NCI-H2196 (cell line): ENCODE measurements at regions not wholly inside any gene's neighbourhood (a gene's known extent, or its start where the extent isn't known, plus 50 kb on each side); places are given as distances from the start of the nearest gene placed in this dataset.

Source experiments
- DNase-seq: peaks from one replicate; lab custom pipeline; 2025; ENCODE audit not compliant: unreplicated experiment; lab: John Stamatoyannopoulos, UW

DNA sequence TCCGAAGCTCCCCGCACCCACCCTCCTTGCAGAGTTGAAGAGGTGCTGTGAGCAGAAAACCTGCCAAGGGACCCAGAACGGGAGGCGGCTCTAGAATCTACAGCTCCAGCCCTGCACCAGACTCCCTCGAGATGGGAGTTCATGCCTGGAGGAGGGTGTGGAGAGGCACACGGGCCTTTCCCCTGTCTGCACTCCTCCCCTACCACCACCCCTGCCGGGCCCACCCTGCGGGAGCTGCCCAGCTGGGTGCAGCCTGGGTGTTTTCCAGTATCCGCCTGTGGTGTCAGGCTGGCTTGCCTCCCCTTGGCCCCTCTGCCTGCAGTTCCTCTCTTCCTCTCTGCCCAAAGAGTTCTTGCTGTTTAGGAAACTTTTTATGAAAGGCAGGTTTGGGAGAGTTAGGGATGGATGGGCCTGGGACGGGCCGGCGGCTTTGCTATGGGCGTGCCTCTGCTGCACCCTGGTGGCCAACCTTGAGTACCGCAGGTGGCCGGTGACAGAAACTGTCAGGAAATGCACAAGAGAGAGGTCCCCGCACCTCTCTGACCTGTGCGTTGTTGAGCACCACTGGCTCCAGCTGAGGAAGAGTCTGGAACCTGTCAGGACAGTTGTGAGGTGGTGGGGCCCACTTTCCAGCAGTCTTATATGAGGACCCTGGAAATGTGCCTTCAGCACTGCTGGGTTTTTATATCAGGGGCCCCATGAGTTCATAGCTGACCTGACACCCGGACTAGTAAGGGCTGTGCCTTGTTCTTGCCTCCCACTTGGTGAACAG lies 354.1 kb downstream of the SEC14L1 start:
- DNase-seq: peak; percentile 76

DNA sequence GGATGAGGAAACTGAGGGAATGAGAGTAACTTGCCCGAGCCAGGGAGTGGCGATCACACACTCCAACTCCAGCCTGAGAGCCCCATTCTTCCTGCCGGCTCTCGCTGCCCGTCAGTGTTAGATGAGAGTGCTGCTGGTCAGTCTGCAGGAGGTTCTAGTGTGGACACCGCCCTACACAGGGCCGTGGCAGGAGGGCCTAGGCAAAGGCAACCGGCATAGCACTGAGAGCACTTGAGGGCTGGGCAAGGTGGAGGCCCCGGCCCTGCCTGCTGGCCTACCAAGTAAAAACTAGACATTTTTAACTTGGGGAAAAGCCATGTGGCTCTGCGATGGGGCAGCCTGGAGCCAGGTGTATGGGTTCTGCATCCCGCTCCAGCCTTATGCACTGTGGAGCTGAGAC lies 354.8 kb downstream of the SEC14L1 start:
- DNase-seq: no peak

DNA sequence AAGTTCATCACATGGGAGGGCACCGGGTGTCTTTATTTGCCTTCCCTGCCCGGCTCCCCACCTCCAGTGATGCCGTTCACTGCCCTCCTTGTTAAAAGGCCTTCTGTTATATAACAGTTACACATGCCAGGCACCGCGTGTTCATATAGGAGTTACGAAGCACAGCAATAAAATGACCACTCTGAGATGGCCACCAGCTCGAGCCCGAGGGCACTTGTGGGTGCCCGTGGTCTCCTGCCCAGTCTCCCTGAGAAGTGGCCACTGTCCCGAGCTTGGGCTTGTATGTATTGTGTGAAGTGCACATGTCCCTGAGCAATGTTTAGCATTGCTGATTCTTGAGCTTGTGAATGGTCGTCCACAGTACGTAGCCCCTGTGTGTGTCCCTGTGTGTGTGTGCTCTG lies 355.6 kb downstream of the SEC14L1 start:
- no peak for DNase-seq

DNA sequence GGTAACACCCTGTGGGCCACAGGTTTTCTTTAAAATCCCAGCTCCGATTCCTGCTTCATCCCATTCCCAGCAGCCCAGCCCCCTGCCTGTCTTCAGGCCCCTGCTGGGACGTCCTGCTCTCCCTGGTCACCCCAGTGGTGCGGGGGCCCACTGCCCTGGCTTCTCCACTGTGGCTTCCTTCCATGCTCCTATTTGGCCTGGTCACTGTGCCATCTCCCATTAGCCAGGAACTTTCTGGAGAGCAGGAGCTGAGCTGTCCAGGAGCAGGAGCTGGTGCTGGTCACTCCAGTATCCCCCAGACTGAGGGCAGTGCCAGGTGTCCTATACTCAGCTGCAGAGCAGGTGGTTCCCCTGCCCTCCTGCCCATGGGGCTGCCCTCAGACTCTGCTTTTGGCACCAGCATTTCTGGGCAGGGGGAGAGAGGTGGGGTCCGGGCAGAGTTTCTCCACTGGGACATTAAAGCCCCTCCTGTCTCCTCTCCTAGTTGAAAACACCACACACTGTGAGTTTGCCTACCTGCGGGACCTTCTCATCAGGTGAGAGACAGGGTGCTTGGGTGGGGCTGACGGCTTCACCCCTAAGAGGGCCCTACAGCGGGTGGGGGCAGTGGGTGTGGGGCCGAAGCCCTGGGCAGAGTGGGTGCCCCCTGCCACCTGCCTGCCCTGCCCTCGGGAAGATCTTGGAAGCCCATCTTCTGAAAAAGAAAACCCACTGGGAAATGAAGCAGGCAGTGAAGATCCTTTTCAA lies 356.2 kb downstream of the SEC14L1 start:
- DNase-seq: no peak

DNA sequence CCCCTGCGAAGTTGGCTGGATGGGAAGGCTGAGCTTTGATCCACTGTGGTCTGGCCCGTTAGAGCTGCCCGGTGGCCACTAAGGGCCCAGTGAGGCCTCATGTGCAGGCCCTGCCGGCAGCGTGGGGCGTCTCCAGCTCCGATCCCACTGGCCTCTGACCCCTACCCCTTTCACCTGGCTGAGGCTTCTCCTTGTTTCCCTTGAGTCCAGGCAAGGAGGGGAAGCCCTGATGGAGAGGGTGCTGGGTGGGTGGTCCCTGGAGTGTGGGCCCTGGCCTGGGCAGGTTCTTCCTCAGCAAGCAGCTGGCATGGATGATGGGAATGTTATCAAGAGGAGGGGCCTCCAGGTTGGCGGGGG lies 356.8 kb downstream of the SEC14L1 start:
- DNase-seq: no peak

DNA sequence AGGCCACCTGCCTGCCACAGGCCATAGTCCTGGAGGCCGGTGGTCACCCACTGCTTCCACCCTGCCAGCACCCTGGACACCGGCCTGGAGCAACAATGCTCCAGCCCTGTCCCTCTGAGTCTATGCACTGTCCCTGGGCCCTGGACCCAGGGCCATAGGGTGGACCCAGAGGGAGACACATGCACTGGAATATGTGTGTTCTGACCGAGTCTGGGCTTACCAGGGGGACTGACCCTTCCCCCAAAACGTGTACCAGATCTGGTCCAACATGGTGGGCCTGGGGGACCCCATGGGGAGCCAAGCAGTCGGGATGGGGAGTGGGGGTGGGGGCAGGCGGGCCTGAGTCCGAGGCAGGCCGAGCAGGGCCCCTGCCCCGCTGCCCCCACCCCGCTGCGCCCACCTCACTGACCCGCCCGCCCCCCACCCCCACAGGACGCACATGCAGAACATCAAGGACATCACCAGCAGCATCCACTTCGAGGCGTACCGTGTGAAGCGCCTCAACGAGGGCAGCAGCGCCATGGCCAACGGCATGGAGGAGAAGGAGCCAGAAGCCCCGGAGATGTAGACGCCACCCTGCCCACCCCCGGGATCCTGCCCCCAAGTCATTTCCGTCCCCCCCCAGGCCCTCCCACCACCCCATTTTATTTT lies 357.4 kb downstream of the SEC14L1 start:
- no peak for DNase-seq

DNA sequence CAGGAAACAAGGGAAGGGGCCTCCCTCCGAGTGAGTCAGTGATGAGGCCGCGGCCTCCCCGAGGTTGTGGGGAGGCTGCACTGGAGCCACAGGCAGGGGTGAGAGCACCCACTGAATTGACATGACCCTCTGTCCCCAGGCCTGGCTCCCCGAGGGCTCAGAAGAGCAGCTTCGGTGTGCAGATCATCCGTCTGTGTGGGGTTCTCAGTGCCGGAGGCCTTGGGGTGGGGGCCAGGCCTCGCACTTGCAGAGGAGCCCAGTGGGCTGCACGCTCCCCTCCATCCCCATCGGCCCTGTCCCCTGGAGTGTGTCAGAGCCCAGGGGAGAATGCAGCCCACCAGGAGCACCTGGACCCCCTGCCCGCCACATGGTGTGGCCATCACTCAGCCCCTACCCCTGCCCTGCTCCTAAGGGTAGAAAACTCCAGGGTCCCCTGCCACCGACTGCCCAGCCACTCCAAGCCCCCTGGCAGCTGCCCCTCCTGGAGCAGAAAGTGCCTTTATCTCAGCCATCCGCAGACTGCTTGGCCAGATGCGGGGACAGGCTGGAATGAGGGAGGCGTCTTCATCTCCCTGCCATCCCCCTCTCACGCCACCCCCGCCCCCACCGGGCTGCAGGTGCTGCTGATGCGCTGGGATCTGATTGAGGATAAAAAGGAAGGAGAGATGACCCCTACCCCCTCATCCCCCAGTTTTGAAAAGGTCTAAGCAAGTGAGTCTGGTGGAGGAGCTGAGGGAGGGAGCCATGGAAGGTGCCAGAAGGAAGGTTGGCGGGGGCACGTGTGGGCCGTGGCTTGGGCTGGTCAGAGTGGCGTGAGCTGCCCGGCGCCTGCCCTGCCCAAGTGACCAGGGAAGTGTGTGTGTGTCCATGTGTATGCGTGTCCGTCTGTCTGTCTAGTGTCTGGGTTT lies 358.3 kb downstream of the SEC14L1 start:
- DNase-seq: no peak

DNA sequence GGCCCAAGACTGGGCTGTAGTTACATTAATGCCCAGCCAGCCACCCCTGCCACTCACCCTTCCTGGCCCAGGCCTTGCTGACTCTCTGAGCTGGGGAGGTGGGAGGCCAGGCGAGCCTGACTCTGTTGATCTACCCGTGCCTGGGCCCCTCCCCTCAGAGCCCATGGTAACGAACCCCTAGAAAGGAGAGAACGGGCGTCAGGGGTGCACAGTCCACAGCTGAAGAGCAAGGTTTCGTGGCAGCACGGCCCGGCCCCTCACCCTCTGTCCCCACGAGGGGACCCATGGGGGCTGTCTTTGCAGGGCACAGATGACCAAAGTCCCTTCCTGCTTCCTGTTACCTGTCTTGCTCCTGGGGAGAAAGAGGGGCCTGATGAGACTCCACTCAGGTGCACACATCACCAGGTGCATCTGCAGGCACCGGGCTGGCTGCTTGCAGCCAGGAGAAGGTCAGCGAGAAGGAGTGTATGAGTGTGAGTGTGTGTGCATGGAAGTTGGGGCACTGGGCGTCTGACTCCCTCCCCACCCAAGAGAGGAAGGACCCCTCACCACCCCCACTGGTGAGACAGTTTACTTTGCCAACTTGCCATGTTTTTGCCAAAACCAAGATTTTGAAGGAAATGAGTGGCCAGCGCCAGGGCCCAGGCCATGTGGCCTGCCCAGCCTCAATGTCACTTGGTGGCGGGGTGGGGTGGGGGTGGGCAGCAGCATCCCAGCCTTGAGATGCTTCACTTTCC lies 359.1 kb downstream of the SEC14L1 start:
- no peak for DNase-seq

DNA sequence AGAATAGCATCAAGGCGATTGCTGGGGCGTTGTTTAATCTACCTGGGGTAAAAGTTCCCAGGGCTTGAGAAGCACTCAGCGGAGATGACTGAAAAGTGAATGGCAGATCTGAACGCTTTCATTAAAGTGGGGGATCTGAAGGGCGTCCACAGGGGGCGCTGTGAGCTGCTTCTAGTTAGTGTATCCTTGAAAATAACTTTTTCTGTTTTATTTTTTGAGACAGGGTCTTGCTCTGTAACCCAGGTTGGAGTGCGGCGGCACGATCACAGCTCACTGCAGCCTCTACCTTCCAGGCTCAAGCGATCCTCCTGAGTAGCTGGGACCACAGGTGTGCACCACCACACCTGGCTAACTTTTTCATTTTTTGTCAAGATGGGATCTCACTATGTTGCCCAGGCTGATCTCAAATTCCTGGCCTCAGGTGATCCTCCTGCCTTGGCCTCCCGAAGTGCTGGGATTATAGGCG lies 360.4 kb downstream of the SEC14L1 start:
- DNase-seq: peak; percentile 45

DNA sequence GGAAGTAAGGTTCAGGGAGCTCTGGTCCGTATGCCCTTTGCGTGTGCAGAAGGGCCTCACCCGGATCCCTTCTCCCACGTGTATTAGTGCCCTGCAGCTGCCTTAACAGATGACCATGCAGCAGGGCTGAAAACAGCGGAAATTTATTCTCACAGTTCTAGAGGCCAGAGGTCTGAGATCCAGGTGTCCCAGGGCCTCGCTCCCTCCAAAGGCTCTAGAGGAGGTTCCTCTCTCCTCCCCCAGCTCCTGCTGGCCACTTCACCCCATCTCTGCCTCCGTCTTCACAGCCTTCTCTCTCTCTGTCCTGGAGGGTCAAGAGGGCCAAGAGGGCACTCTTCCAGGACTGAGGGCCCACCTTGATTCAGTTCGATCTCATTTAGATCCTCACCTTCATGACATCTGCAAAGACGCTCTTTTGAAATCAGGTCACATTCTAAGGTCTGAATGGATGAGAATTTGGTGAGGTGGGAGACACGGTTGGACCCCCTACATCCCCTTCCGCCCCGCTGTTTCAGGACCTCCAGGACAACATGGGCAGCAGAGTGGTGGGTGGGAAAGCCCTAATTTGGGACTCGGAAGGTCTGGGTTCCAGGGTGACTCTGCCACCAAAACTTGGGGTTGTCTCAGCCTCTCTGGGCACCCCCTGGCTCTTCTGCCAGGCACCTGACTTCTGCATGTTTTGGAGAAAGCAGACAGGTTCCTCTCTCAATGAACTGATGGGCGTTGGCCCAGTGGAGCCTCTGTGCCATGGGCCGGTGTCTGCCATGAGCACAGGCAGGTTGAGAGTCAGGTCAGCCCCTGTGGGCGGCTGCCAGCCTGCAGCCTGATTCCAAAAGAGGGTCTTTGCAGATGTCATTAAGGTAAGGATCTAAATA lies 361.2 kb downstream of the SEC14L1 start:
- no peak for DNase-seq

DNA sequence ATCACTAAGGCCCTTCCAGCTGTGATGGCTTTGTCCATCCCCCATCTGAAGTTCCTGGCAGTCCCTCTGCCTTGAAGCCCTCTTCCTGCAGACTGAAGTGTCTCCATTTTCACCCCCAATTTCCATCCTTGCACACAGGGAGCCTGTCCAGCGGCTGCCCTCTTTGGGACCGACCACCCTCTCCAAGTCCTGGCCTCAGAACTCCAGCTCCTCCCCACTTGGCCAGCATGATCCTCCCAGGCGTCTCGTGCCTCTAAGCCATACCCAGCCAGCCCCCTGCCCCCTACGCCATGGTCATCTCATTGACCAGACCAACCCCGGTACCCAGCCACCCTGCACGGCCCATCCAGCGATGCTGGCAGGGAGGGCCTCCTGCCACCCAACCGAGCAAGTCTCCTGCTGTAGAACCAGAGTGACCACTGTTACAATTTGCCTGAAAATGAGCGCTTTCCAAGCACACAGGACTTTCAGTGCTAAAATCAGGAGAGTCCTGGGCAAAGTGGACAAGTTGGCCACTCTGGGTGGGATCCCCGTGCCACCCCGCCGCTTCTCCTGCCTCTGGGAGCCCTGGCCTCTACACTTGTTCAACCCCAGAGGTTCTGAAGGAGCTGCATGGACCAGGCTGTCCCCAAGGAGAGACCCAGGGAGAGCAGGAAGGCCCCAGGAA lies 362.0 kb downstream of the SEC14L1 start:
- DNase-seq: no peak

DNA sequence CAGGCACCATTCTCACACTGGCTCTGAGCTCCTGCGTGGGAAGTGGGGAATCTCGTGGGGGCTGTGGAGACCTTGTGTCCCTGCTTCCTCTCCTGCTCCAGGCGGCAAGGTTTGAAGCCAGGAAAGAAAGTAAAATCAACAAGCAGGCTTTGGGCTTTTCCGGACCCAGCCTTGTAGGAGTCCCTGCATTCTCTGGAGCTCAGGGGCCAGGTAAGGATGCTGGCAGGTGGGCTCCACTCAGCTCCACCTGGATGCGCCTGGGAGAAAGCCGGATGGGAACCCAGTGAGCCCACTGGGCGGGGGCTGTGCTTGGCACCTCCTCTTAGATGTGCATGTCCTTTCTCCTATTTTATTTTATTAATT lies 362.5 kb downstream of the SEC14L1 start:
- DNase-seq: no peak

DNA sequence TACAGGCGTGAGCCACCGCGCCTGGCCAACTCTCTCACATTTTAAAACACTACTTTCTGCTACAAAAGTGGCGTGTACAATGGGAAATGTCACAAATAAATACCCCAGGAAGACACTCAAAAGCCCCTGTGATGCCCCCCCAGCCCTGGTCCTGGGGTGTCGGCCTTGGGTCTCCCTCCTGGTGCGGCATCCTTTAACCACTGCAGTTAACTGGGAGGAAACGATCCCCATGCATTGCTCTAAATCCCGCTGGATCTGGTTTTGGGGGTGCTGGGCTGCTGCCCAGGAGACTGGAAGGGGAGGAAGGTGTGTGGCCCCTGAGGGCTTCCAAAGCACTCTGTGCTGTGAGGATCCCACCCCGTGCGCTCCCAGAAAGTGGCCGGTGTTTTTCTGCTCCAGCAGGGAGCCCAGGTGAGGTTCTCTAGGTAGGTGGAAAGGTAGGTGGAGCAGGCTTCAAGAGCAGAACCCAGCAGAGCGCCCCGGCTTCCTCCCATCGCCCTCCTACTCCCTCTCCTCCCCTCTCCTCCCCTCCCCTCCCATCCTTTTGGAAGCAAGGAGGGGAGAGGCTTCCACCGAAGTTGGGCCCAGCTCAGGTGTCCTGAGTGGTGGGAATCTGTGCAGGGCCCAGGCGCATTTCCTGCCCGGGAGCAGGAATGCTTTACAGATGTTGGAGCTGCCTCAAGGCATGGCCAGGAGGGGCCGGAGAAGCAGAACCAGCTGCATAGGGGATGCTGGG lies 363.3 kb downstream of the SEC14L1 start:
- DNase-seq: no peak

DNA sequence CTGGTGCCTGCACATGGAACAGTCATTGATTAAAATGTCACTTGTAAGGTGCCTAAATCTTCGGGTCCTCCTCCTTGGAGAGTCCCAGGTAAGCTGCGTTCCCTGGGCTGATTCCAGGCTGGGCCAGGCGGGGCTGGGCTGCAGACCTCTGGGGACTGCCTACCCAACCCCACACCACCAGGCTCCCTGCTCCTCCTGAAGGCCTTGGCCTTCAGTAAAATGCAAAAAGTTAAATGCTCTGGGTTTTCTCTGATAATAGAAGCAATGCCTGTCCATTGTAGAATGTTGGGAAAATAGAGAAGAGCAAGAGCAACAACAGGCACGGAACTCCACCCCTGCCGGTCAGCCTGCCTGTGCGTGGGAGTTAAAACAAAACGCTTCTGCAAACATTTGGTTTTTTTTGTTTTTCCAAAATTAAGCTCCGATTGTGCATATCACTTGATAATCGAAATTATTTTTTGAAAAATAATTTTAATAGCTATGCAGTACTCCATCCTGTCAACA lies 363.9 kb downstream of the SEC14L1 start:
- no peak for DNase-seq

DNA sequence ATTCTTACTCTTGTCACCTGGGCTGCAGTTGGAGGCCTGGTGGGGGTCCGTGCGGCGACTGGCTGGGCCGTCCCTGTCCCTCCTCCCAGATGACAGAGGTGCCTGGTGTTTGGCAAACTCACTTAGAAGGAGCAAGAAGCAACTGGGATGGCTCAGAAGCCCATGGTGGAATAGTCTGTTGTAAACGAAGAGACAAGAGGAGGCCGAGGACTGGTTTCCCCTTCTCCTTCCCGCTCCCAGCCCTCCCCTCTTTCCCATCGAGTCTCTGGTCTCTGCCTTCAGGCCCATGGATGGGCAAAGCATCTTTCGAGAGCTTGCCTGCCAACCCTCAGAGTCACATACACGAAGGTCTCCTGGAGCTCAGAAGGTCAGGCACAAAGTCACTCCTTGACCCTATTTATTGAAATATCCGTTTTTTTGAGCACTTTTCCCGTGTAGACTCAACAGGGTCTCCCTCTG lies 364.4 kb downstream of the SEC14L1 start:
- DNase-seq: no peak

DNA sequence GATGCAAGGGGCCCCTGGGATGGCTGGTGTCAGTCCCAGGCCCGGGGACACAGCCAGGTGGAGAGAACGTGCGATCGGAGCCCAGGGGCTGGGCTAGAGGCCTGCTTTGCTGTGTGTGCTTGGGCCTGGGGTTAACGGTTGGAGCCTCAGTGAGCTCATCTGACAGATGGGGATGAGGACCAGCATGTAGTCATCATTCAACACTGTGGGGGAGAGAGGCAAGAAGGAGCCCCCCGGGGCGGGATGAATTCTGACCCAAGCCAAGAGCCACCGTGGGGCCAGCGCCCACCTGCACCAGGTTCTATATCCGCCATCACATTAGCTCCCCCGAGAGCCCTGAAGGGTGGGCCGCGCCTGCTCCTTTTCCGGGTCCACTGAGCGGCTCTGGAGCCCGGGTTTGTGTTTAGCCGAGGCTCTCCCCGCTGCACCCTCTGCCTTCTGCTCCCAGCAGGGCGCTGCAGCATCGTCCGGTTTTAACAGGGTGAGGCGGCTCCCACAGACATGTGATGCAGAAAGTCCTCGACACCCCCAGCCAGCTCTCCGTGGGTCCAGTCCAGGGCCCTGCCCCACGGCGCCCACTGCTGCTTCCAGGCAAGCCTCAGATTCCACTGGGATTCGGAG lies 365.7 kb downstream of the SEC14L1 start:
- no peak for DNase-seq

DNA sequence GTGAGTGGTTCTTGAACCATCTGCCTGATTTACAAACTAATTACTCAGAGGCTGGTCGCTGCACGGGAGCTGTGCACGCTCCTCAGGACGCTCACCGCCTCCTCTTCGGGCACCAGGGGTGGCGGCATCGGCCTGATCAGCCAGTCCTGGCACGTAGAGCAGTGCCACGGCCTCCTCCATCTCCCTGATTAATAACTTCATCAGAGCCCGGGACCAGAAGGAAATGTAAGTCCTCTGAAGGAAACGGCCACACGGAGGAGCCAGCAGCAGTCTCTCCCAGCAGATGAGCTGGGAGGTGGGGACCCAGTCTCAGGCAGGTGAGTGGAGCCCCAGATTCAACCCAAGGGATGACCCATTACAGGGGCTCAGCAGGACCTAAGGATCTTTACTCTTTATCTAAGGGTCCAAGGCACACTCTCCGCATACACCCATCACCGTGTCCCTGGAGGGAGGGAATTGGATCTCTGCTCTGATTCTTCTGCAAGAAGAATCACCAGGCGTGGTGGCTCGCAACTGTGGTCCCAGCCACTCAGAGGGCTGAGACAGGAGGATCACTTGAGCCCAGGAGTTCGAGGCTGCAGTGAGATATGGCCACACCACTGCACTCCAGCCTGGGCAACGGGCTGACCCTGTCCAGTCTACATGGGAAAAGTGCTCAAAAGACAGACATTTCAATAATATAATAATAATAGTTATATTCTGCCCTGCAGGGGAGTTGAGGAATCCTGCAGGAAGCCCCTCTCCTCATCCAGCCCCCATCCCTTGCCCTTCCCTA lies 366.5 kb downstream of the SEC14L1 start:
- DNase-seq: no peak
